Panc1 (cell line): ENCODE measurements at regions not wholly inside any gene's neighbourhood (a gene's known extent, or its start where the extent isn't known, plus 50 kb on each side); places are given as distances from the start of the nearest gene placed in this dataset.

ENCODE experiments used
- CTCF ChIP-seq: fragments of 450-650 bp; IDR thresholded peaks from 2 replicates; pipeline ENCODE4 v1.5.1; 2017; ENCODE audit warnings: mild to moderate bottlenecking
- POLR2AphosphoS5 ChIP-seq: IDR thresholded peaks from 2 replicates; pipeline ENCODE4 v1.6.1; 2012; ENCODE audit warnings: mild to moderate bottlenecking, low read depth, low read length, moderate library complexity
- SIN3A ChIP-seq: IDR thresholded peaks from 2 replicates; pipeline ENCODE4 v1.6.1; 2012; ENCODE audit warnings: low read depth, mild to moderate bottlenecking, low read length, moderate library complexity, borderline replicate concordance; ENCODE audit not compliant: insufficient read depth
- TCF7L2 ChIP-seq: IDR thresholded peaks from 2 replicates; pipeline ENCODE4 v1.6.1; 2011; ENCODE audit warnings: mild to moderate bottlenecking, low read depth, low read length, inconsistent platforms
- TF ChIP-seq, protein P1 (sequence below), 2 experiments: IDR thresholded peaks; 2 replicates each; pipeline ENCODE4 v1.6.1; 2011 to 2012; ENCODE audit warnings: low read depth in 2 of 2, control low read depth in 1 of 2, low read length in 1 of 2, mild to moderate bottlenecking in 1 of 2, moderate library complexity in 1 of 2; ENCODE audit not compliant: insufficient read depth in 1 of 2

- TF ChIP-seq CTCF (no peak), SIN3A (no peak), POLR2AphosphoS5 (no peak), TCF7L2 (no peak)
- TF ChIP-seq, protein P1, sequence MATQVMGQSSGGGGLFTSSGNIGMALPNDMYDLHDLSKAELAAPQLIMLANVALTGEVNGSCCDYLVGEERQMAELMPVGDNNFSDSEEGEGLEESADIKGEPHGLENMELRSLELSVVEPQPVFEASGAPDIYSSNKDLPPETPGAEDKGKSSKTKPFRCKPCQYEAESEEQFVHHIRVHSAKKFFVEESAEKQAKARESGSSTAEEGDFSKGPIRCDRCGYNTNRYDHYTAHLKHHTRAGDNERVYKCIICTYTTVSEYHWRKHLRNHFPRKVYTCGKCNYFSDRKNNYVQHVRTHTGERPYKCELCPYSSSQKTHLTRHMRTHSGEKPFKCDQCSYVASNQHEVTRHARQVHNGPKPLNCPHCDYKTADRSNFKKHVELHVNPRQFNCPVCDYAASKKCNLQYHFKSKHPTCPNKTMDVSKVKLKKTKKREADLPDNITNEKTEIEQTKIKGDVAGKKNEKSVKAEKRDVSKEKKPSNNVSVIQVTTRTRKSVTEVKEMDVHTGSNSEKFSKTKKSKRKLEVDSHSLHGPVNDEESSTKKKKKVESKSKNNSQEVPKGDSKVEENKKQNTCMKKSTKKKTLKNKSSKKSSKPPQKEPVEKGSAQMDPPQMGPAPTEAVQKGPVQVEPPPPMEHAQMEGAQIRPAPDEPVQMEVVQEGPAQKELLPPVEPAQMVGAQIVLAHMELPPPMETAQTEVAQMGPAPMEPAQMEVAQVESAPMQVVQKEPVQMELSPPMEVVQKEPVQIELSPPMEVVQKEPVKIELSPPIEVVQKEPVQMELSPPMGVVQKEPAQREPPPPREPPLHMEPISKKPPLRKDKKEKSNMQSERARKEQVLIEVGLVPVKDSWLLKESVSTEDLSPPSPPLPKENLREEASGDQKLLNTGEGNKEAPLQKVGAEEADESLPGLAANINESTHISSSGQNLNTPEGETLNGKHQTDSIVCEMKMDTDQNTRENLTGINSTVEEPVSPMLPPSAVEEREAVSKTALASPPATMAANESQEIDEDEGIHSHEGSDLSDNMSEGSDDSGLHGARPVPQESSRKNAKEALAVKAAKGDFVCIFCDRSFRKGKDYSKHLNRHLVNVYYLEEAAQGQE (IDR thresholded peaks at IDR 0.05; ENCODE audit: insufficient read depth in 1 of 2, low read depth in 2 of 2, low read length in 1 of 2), result no peak
These were observed 190.7 kb upstream of the FBXL4 start for GRCh38 chr6:99138445-99138844.
